Activated T-cell treated with anti-CD3 and anti-CD28 coated beads for 4 hours (primary cell): ENCODE measurements at regions not wholly inside any gene's neighbourhood (a gene's known extent, or its start where the extent isn't known, plus 50 kb on each side); places are given as distances from the start of the nearest gene placed in this dataset.
"Not testable (repeated sequence)": the region's sequence is repeated elsewhere in the genome, so short reads cannot be mapped to it uniquely, and the experiment has no call there.

Experiments used
- DNase-seq: peaks from one replicate; pipeline ENCODE4 v3.0.0-alpha.2; 2020

DNA sequence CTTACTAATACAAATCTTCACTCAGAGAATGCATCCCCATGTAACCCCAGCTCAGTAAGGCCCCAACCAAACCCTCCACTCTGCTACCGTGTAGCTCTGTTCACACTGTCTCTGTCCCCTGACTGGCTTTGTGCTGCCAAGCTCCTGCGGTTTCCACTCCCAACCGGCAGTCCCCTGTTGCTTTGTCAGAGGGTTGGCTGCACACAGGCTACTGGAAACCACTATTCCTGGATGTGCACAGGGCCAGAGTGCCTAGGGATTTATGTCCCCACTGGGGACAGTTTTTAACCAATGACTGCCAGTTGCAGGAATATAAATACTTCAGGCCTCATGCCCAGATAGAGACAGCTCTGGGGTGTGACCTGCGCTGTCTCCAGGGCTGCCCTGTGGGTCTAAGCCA, 157.1 kb upstream of the C16orf82 start:
- DNase-seq = no peak

DNA sequence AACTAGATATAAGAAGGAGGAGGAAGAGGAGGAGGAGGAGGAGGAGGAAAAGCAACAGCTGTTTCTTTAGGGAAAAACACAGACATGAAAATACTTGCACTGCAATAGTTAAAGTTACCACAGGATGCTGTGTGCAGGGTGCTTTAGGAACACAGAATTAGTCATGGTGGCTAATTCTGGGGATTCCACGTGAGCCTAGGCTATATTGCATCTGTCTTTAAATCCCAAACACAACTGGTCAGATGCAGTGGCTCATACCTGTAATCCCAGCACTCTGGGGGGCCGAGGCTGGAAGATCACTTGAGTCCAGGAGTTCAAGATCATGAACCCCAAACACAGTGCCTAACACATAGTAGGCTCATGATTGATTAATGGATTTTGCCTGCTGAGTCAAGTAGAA, 155.3 kb upstream of the C16orf82 start:
- DNase-seq = no peak

DNA sequence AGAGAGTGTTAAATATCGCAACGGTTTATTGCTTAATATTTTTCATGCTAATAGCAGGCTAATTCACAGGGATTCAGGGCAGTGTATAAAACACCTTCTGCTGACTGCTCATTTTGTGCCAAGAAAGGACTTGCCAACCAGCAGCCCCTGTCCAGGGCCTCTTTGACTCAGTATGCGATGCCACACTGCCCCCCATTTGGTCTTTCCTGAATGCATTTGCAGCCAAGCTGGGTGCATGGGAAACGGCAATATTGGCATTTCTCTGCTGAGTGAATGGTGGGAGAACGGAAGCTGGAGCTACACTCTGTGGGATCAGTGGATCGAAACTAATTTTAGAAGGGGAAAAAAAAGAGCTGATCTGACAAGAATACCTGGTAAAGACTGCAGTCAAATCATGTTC, 152.9 kb upstream of the C16orf82 start:
- DNase-seq = no peak

DNA sequence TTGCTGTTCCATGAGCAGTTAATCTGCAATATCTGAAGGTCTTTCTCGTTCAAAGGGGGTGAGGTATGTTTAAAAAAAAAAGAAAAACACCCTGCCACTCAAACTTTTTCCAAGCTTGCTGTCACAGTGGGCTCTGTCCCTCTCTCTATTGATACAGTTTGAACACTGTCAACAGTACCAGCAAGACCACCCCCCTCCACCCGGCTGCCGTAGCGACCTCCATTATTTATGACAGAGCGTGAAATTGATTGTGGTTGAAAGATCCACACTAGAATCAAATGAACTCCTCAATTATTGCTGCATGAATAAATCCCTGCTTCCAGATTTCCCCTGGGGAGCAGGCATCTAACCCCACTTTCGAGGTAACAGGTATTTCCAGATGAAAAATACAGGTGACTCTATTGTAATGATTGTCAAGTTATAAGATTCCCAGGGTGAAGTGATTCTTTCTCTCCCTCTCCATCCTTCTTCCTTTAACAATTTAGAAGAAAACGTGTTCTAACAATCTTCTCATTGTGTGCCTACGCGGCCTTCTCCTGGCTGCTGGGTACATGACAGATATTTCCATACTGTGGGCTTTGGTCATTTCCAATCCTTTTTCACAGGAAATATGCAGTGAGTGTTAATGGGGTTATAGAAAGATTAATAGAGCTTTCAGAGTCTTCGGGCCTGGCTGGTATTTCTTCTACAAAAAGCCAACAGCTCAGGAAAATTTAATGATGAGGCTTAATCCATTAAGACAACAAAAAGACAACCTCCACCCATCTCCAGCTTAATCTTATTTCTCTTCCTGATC, 135.7 kb upstream of the C16orf82 start:
- DNase-seq = no peak

DNA sequence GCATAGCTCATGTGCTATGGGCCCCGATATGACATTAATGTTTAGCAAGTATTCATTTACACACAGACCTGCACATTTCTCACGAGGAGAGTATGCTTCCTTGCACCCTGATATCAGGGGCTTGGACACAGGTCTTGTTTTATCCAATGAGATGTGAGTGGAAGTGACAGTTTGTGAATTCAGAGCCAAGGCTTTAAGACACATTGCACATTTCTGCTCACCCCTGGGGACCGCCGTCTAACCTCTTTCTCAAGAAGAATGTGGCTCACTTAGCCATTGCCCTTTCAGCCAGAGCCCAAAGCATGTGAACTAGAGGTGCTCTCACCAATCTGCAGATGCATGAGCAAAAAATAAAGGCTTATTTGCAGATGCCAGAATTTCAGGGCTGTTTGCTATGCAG, 116.1 kb upstream of the C16orf82 start:
- DNase-seq = no peak

DNA sequence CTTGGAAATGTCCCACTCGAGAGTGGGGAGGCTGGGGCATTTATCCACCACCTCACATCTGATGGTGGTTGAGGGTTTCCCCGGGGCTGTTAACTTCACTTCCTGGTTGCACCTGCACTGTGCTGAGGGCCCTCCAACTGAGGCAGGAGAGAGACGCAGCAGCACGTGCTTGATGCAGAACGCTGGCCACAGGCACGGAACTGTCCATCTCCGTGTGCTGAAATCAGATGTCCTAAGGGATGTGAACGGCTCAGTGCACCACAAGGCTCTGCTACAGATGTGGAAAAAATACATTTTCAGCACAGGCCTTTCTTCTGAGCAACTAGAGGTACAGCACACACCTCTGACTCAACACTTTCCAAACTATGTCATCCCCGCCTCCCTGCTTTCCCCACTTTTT, 114.8 kb upstream of the C16orf82 start:
- no peak for DNase-seq

DNA sequence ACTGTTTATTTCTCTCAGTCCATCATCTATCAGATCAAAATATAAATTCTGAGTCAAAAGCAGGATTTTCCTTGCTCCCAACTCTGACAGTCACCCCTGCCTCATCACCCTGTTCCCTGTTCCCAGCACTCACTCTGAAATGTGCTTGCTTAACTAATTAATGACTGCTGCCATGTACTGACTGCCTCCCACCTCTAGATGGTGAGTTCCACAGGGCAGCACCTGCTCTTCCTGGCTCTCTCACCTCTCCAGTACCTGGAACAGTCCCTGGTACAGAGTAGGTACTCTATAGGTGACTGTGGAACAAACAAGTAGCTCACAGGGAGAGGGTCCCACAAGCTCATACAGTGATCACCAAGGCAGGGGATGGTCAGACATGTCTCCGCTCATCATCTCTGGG, 114.3 kb upstream of the C16orf82 start:
- no peak for DNase-seq

DNA sequence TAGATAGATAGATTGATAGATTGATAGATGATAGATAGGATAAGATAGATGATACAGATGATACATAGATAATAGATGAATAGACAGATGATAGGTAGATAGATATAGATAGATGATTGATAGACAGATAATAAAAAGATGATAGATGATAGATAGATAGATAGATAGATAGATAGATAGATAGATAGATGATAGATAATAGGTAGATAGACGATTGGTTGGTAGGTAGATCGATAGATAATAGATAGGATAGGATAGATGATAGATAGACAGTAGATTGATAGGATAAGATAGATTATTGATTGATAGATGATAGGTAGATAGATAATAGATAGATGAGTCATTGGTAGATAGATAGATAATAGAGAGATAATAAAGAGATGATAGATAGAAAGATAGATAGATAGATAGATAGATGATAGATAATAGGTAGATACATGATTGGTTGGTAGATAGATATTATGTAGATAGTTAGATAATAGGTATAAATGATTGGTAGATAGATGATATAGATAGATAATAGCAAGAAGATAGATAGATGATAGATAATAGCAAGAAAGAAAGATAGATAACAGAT, 109.4 kb upstream of the C16orf82 start:
- DNase-seq = no peak

DNA sequence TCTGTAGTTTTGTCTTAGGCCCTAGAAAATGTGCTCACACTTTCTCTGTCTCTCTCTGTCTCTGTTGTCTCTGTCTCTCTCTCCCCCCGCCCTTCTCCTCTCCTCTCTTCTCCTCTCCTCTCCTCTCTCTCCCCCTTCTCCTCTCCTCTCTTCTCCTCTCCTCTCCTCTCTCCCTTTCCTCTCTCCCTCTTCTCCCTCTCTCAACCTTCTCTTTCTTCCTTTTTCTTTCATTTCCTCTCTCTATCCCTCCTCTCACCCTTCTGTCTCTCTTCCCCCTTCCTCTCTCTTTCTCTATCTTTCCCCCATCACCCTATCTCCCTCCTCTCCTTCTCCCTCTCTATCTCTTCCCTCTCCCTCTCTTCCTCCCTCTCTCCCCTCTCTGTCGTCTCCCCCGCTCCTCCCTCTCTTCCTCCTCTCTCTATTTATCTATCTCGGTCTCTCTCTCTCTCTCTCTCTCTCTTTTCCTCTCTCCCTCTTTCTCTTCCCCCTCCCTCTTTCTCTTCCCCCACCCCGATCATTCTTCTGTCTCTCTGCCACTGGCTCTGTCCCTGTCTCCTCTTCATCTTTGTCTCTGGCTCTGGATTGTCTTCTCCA, 107.2 kb upstream of the C16orf82 start:
- DNase-seq = no peak

DNA sequence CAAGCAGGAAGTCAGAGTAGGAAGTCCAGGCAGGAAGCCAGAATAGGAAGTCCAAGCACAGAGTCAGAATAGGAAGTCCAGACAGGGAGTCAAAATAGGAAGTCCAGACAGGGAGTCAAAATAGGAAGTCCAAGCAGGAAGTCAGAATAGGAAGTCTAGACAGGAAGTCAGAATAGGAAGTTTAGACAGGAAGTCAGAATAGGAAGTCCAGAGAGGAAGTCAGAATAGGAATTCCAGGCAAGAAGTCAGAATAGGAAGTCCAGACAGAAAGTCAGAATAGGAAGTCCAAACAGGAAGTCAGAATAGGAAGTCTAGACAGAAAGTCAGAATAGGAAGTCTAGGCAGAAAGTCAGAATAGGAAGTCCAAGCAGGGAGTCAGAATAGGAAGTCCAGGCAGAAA, 105.3 kb upstream of the C16orf82 start:
- no peak for DNase-seq

DNA sequence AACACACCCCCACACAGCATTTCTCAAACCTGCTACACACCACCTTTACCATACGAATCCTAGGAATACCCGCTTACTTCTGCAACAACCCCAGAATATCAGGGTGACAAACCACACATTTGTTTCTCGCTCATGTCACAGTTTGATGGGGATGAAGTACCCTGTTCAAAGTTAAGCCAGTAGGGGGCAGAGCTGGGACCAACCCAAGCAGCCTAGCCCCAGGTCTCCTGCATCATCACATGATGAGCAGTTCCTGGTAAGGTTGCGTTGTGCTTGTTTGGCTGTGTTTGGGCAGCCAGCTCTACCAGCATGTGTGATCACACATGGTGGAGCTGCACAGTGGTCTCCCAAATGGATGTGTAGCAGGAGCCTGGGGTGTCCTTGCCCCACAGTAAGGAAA, 103.6 kb upstream of the C16orf82 start:
- DNase-seq = no peak

DNA sequence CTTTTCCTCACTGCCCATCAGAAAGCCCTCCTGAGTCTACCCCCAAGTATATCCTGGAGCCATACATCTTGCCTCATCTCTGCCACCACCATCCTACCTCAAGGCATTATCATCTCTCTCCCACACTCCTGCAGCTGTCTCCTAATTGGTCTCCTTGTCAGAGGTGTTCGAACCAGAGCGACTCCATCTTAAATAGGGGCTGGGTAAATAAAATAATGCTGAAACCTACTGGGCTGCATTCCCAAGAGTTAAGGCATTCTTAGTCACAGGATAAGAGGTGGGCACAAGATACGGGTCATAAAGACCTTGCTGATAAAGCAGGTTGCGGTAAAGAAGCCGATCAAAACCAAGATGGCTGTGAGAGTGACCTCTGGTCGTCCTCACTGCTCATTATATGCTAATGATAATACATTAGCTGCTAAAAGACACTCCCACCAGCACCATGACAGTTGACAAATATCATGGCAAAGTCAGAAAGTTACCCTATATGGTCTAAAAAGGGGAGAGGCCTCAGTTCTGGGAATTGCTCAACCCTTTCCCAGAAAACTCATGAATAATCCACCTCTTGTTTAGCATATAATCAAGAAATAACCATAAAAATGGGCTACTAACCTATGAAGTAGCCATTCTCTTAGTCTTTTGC, 97.0 kb upstream of the C16orf82 start:
- no peak for DNase-seq

DNA sequence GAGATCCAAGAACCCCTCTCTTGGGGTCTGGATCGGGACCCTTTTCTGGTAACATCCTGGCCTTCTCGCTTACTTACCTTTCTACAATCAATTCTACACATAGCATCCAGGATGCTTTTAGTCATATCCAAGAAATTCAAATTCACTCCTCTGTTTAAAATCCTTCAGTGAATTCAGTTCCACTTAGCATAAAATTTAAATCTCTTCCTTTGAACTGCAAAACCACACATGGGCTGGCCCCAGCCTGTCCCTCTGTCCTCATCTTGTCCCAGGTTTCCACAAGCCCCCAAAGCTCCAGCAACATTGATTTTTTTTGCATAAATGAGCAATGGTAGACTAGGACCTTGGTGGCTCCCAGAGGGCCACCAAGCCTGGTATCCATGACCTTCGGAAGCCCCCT, 96.4 kb upstream of the C16orf82 start:
- no peak for DNase-seq

DNA sequence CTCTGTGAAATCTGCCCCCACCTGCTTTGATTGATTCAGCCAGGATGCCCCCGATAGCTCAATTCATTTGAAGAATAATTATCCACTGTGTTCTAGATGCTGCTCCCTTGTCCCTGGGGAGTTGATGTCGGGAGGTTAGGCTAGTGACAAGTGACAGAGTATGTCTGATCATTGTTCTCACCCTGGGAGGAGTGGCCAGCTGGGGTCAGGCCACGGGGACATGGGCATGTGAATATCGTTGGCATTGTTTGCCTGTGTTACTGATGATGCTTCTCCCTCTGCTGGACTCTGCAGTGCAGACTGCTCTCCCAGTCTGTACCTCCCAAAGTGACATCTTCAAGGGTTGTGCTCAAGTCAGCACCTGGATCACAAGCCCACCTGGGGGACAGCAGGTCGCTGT, 89.9 kb upstream of the C16orf82 start:
- DNase-seq = no peak

DNA sequence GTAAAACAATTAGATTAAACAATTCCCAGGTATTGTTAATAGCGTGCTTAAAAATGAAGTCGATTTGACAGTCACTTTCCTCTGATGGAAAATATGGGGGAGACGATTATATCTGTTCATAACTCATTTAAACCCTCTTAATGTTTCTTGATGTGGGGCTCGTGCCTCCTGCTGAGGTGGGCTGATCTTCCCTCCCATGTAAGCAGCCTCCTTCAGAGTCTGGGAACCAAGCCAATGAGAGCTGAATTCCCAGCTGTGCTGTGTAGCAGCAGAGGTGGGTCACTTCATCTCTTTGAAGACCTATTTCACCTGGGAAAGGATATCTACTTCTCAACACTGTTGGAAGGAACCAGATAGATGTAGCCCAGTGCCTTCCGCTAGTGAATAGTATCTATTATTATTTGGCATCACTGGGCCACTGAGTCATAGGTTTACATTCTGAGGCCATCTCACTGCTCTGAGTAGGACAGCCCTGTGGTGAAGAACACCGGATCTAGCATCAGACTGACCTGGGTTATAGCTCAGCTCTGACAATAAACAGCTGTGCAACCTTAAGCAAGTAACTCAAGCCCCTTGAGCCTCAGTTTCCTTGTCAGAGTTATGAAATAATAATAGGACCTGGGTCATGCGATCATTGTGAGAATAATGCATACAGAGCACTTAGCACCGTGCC, 85.3 kb upstream of the C16orf82 start:
- DNase-seq = no peak

DNA sequence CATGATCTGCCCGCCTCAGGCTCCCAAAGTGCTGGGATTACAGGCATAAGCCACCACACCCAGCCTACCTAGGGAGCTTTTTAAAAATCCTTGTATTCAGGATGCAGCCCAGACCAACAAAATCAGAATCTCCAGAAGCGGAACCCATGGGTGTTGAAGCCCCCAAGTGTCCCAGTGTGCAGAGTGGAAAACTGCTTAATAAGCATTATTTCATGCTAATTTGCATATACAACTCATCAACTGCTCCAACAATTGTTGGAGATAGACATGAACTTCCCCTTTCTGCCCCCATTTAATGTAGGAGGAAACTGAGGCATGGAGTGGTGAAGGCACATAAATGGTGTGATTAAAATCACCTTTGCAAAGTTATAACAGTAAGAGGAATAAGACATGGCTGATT, 84.3 kb upstream of the C16orf82 start:
- no peak for DNase-seq

DNA sequence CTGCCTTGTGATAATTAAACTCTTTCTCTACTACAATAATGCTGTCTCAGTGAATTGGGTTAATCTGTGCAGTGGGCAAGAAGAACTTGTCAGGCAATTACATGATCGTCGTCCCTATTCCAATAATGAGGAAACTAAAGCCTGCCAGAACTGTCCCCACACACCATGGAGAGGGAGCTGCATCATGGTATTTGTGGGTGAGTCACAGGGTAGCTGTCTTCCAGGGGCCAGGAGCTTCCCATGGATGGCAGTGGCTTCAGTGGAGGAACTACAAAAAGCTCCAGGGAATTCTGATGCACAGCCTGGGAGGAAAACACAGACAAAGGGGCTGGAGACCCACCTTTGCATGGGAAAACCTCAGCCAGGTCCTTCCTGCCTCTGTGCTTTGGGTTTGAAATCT, 83.3 kb upstream of the C16orf82 start:
- DNase-seq = no peak

DNA sequence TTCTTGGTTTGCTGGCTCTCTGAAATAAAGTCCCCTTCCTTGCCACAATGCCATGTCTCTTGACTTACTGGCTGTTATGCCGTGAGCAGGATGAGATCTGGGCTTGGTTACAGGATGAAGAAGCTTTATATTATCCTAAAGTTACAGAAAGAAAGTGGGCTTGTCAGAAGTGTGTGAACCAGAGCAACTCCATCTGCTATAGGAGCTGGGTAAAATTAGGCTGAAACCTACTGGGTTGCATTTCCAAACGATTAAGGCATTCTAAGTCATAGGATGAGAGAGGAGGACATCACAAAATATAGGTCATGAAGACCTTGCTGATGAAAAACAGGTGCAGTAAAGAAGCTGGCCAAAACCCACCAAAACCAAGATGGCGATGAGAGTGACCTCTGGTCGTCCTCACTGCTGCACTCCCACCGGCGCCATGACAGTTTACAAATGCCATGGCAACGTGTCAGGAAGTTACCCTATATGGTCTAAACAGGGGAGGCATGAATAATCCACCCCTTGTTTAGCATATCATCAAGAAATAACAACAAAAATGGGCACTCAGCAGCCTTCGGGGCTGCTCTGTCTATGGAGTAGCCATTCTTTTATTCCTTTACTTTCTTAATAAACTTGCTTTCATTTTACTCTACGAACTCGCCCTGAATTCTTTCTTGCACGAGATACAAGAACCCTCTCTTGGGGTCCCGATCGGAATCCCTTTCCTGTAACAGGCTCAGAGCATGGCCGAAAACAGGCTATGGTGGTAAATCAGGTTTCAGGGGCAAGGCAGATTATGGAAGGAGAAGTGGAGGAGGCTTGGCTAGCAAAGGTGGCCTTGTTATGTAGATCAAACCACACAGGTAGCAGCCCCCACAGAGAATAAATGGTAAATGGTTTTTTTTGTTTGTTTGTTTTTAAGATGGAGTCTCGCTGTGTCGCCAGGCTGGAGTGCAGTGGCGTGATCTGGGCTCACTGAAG, 81.3 kb upstream of the C16orf82 start:
- DNase-seq = no peak

DNA sequence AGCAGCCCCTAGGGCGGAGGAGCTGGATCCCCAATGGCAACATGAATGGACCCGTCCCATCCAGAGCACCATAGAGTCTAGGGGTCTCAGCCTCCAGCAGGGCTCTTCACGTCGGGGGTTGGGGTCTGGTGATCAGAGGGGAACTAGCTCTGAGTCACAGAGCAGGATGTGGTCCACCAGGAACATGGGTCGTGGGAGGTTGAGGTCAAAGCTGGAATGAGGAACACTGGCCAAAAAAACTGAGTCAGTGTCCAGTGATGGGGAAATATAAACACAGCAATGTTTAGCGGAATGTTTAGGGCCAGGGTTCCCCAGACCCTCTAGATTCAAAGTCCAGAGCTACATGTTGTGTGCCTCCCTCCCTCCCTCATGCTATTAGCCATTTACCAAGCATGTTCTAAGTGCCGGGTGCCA, 79.1 kb upstream of the C16orf82 start:
- DNase-seq = no peak

DNA sequence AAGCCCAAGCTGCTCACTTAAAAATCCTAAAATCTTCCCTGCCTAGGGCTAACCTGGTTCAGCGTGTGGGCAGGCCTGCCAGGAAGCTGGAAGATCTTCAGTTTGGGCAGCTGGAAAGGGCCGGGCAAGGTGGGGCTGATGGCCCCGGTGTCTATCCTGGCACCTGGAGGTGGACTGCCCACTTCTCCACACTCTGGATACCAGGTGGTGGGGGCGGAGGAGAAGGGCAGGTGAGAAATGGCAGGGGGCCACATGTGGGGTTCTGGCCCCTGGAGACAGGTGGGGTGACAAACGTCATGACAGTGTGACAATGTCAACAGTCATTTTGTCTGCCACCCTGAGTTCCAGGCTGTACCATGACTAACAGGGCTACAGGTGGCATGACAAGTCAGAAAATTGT, 78.5 kb upstream of the C16orf82 start:
- no peak for DNase-seq

DNA sequence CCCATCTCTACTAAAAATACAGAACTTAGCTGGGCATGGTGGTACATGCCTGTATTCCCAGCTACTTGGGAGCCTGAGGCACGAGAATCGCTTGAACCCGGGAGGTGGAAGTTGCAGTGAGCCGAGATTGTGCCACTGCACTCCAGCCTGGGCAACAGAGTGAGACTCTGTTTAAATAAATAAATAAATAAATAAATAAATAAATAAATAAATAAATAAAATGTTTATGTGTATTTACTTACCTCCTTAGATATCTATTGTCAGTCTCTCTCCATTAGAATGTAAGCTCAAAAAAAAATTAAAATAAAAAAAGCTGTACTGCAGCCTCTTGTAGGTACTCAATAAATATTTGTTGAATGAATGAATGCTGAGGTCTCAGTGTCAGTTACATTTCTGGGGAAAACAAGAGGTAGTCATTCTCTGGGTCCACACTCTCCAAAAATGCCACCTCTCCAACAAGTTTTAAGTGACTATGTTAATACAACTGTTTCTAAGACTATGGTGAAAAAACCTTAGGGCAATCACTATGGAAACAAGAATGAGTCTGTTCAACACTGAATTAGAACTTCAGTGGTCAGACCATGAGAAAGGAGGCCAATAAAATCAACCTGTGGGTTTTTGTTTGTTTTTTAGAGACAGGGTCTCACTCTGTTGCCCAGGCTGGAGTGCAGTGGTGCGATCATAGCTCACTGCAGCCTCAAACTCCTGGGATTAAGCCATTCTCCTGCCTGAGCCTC, 76.2 kb upstream of the C16orf82 start:
- DNase-seq = not testable (repeated sequence)
